ENCODE measurements at regions not wholly inside any gene's neighbourhood (a gene's known extent, or its start where the extent isn't known, plus 50 kb on each side); places are given as distances from the start of the nearest gene placed in this dataset.

DNA sequence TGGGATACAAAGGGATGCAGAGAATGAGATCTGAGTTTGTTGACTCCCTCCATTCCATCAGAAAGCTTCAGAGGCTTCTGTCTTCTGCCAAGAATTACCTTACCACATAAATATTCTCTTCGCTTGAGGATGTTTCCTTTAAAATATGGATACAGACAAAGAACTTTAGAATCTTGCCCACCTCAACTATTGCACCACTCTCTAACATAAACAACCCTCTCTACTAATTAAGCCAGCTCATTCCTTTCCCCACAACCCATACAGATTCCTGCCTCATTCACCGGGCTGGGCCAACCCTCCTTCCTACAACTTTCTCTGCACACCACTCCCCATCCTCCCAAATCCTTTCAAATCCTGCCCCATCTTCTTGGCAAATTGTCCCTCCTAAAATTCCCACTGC is 315.8 kb downstream of the RAB28 start:
- no peak overlapping the region for H3K27ac Mint-ChIP-seq (ENCODE audit: unreplicated experiment)
- H3K36me3 Mint-ChIP-seq (ENCODE audit: low read depth), result no peaks in the 10 kb centered on the region
- no peak for DNase-seq (ENCODE audit: low spot score)
- no peaks in the 10 kb centered on the region for H3K9me3 Mint-ChIP-seq (ENCODE audit: low read depth)
- TF ChIP-seq, protein P1, sequence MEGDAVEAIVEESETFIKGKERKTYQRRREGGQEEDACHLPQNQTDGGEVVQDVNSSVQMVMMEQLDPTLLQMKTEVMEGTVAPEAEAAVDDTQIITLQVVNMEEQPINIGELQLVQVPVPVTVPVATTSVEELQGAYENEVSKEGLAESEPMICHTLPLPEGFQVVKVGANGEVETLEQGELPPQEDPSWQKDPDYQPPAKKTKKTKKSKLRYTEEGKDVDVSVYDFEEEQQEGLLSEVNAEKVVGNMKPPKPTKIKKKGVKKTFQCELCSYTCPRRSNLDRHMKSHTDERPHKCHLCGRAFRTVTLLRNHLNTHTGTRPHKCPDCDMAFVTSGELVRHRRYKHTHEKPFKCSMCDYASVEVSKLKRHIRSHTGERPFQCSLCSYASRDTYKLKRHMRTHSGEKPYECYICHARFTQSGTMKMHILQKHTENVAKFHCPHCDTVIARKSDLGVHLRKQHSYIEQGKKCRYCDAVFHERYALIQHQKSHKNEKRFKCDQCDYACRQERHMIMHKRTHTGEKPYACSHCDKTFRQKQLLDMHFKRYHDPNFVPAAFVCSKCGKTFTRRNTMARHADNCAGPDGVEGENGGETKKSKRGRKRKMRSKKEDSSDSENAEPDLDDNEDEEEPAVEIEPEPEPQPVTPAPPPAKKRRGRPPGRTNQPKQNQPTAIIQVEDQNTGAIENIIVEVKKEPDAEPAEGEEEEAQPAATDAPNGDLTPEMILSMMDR (IDR thresholded peaks at IDR 0.05), result no peak
- no peak overlapping the region for H3K4me3 Mint-ChIP-seq (ENCODE audit: unreplicated experiment)
- H3K27me3 Mint-ChIP-seq (ENCODE audit: low read depth), result no peaks in the 10 kb centered on the region
- peaks cover 13% of the 10 kb centered on the region for H3K4me1 Mint-ChIP-seq (ENCODE audit: low read depth)

DNA sequence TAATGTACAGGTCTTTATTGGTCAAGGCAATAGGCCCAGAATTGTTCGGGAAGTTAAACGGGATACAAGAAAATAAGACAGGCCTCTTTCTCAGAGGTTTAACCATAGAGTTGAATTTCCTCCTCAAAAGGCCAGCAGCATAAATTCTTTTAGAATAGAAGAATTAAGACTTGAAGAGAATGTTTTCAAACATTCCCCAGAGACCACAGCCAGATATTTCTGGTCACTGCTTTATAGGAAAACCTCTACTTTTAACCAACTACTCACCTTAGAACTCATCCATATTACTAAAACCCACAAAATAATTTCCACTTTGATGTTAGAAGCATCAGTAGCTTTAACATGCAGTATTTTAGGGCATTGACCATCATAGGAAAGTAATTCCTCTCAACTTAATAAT is 317.9 kb downstream of the RAB28 start:
- H3K36me3 Mint-ChIP-seq (ENCODE audit: low read depth), result no peaks in the 10 kb centered on the region
- DNase-seq (ENCODE audit: low spot score), result no peak
- TF ChIP-seq, protein P1 (IDR thresholded peaks at IDR 0.05), result no peak
- H3K27me3 Mint-ChIP-seq (ENCODE audit: low read depth), result no peaks in the 10 kb centered on the region
- H3K4me3 Mint-ChIP-seq (ENCODE audit: unreplicated experiment), result no peak overlapping the region
- H3K9me3 Mint-ChIP-seq (ENCODE audit: low read depth), result no peaks in the 10 kb centered on the region
- peaks cover 16% of the 10 kb centered on the region for H3K4me1 Mint-ChIP-seq (ENCODE audit: low read depth)
- peak overlapping the region; percentile 14 for H3K27ac Mint-ChIP-seq (ENCODE audit: unreplicated experiment)

DNA sequence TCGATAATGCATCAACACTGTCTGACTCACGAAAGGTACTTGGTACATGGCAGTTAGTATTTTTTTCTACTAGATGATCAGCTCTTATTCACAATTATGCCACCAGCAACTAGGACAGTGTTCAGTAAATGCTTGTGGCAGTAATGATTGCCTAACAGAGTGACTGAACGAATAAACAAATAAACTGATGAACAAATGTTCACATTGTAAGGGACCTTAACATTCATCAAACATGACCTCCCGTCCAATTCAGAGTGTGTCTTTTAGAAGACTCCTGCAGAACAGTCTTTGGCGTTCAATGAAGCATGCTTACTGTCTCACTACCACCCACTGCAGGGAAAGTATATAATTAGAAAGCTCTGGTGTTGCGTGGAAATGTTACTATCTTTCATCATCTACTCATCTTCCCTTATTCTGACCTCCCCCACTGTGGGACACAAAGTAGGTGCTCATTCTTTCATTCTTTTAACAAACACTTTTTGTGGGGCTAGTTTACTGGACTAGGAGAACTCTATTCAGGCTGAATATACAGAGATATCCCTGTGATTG is 319.3 kb downstream of the RAB28 start:
- DNase-seq (ENCODE audit: low spot score), result no peak
- H3K4me1 Mint-ChIP-seq (ENCODE audit: low read depth), result peaks cover 23% of the 10 kb centered on the region
- no peak overlapping the region for H3K27ac Mint-ChIP-seq (ENCODE audit: unreplicated experiment)
- TF ChIP-seq, protein P1 (IDR thresholded peaks at IDR 0.05), result no peak
- no peaks in the 10 kb centered on the region for H3K27me3 Mint-ChIP-seq (ENCODE audit: low read depth)
- no peak overlapping the region for H3K4me3 Mint-ChIP-seq (ENCODE audit: unreplicated experiment)
- H3K36me3 Mint-ChIP-seq (ENCODE audit: low read depth), result peaks cover 1% of the 10 kb centered on the region
- peaks cover 3% of the 10 kb centered on the region for H3K9me3 Mint-ChIP-seq (ENCODE audit: low read depth)

DNA sequence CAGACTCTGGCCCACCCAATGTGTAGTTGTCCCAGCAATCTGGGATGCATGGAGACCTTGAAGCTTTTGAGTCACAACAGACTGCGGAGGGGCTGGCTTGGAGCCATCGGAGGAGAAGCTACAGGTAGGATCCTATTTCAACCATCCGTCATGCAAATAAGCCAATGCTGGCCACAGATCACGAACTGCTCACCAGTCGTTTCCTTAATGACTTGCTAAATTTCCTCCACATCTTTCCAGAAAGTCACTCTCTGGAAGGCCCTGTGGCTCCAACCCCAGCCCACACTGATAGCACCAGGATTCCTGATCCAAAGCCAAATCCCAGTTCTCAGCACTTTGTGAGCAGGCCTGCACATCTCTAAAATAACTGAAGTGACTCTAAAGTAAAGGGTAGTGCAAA is 321.3 kb downstream of the RAB28 start:
- H3K27ac Mint-ChIP-seq (ENCODE audit: unreplicated experiment), result no peak overlapping the region
- no peak for DNase-seq (ENCODE audit: low spot score)

DNA sequence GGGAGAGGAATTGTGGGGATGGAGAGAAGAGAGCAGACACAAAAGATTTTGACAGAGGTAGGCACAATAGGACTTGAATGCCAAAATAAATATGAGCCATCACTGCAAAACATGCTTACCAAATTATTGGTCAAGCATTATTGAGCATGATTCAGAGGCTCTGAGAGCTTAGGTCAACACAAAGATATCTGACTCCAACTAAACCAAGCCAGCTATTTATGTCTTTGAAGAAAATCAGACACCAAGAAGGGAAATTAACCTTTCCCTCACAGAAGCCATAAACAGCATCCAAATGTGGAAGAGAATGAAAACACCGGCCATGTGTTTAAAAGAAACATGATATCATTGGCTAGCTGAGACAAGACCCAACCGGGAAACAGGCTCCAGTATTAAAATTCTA is 323.2 kb downstream of the RAB28 start:
- TF ChIP-seq, protein P1 (IDR thresholded peaks at IDR 0.05), result no peak
- H3K9me3 Mint-ChIP-seq (ENCODE audit: low read depth), result peaks cover 6% of the 10 kb centered on the region
- peaks cover 23% of the 10 kb centered on the region for H3K4me1 Mint-ChIP-seq (ENCODE audit: low read depth)
- peaks cover 3% of the 10 kb centered on the region for H3K36me3 Mint-ChIP-seq (ENCODE audit: low read depth)
- no peaks in the 10 kb centered on the region for H3K27me3 Mint-ChIP-seq (ENCODE audit: low read depth)
- H3K27ac Mint-ChIP-seq (ENCODE audit: unreplicated experiment), result no peak overlapping the region
- H3K4me3 Mint-ChIP-seq (ENCODE audit: unreplicated experiment), result no peak overlapping the region
- no peak for DNase-seq (ENCODE audit: low spot score)

More for the DNA sequence above, 321.3 kb downstream of the RAB28 start:
- TF ChIP-seq, protein P1 (IDR thresholded peaks at IDR 0.05), result no peak
- peaks cover 6% of the 10 kb centered on the region for H3K9me3 Mint-ChIP-seq (ENCODE audit: low read depth)
- peaks cover 3% of the 10 kb centered on the region for H3K36me3 Mint-ChIP-seq (ENCODE audit: low read depth)
- no peaks in the 10 kb centered on the region for H3K27me3 Mint-ChIP-seq (ENCODE audit: low read depth)
- peaks cover 30% of the 10 kb centered on the region for H3K4me1 Mint-ChIP-seq (ENCODE audit: low read depth)
- H3K4me3 Mint-ChIP-seq (ENCODE audit: unreplicated experiment), result no peak overlapping the region

Measured in chondrocyte (in vitro differentiated cells).